Fibroblast of the aortic adventitia (primary cell): ENCODE measurements at regions not wholly inside any gene's neighbourhood (a gene's known extent, or its start where the extent isn't known, plus 50 kb on each side); places are given as distances from the start of the nearest gene placed in this dataset.
"Not testable (repeated sequence)": the region's sequence is repeated elsewhere in the genome, so short reads cannot be mapped to it uniquely, and the experiment has no call there.

Experiments used
- DNase-seq: peaks from one replicate; pipeline ENCODE4 v3.0.0-alpha.2; 2010; ENCODE audit warnings: low read depth
- H3K4me3 ChIP-seq: 2 replicates; pipeline ENCODE4 v1.5.1; 2011; ENCODE audit warnings: low read depth, mild to moderate bottlenecking, control low read depth, low read length, moderate library complexity
- TF ChIP-seq, protein P1 (sequence below): IDR thresholded peaks from 2 replicates; pipeline ENCODE4 v1.5.1; 2011; ENCODE audit warnings: mild to moderate bottlenecking, low read length, control low read depth, inconsistent platforms; ENCODE audit not compliant: insufficient read depth

GRCh38 chr16:47916266-47916665 lies 239.5 kb downstream of the ABCC12 start:
- TF ChIP-seq, protein P1, sequence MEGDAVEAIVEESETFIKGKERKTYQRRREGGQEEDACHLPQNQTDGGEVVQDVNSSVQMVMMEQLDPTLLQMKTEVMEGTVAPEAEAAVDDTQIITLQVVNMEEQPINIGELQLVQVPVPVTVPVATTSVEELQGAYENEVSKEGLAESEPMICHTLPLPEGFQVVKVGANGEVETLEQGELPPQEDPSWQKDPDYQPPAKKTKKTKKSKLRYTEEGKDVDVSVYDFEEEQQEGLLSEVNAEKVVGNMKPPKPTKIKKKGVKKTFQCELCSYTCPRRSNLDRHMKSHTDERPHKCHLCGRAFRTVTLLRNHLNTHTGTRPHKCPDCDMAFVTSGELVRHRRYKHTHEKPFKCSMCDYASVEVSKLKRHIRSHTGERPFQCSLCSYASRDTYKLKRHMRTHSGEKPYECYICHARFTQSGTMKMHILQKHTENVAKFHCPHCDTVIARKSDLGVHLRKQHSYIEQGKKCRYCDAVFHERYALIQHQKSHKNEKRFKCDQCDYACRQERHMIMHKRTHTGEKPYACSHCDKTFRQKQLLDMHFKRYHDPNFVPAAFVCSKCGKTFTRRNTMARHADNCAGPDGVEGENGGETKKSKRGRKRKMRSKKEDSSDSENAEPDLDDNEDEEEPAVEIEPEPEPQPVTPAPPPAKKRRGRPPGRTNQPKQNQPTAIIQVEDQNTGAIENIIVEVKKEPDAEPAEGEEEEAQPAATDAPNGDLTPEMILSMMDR = no peak
- no peak for DNase-seq
- no peak overlapping the region for H3K4me3 ChIP-seq

- H3K4me3 ChIP-seq = no peak overlapping the region
- TF ChIP-seq, protein P1 = no peak
- DNase-seq = no peak
Observed at GRCh38 chr16:47907109-47907508, 248.7 kb downstream of the ABCC12 start.

DNA sequence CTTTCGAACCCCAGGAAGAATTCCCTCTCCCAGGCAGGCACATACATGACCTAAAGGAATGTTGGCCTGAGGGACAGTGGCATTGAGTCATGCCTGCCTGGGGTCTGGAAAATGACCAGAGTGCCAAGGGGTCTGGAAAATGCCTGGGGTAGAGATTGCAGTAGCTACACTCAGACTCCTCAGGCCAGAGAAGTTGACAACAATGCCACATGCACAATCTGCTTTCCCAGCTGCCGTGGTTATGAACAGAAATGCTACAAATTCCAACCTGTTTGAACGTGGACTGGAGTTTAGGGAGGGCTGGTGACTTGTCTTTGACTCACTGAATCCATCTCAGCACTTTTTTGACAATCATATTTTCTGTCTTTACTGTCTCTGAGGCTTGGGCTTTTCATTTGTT lies 250.0 kb downstream of the ABCC12 start:
- TF ChIP-seq, protein P1 = no peak
- DNase-seq = no peak
- no peak overlapping the region for H3K4me3 ChIP-seq

- no peak for DNase-seq
- TF ChIP-seq, protein P1 = no peak
- H3K4me3 ChIP-seq = no peak overlapping the region
Observed at GRCh38 chr16:47904691-47905090, 251.1 kb downstream of the ABCC12 start.

GRCh38 chr16:47903470-47903869 lies 252.3 kb downstream of the ABCC12 start:
- TF ChIP-seq, protein P1 = no peak
- H3K4me3 ChIP-seq = no peak overlapping the region
- DNase-seq = no peak

DNA sequence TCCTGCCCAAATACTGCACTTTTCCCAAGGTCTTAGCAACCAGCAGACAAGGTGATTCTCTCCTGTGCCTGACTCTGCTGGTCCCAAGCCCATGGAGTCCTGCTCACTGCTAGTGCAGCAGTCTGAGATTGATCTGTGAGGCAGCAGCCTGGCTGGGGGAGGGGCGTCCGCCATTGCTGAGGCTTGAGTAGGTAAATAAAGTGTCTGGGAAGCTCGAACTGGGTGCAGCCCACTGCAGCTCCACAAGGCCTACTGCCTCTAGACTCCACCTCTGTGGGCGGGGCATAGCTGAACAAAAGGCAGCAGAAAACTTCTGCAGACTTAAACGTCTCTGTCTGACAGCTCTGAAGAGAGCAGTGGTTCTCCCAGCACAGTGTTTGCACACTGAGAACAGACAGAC lies 258.7 kb downstream of the ABCC12 start:
- DNase-seq, H3K4me3 ChIP-seq: not testable (repeated sequence)

DNA sequence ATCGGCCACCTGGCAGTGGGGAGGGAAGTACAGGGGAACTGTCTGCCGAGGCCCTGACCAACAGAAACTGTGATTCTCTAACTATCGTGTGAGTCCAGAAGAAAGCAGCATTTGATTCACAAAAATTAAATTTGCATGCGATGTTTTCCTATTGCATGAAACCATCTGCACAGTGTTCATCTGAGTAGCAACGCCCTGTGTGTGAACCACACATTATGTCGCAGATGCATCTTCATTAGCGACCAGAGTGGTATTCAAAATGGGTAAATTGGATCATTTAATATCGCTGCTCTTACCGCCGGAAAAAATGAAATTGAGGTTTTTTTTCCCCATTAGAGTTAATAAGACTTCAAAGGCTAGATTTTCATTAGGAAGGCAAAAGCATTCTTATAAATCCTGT lies 260.6 kb downstream of the ABCC12 start:
- no peak for DNase-seq

More for the DNA sequence above, 260.6 kb downstream of the ABCC12 start:
- no peak overlapping the region for H3K4me3 ChIP-seq
- TF ChIP-seq, protein P1 = no peak
